Superior temporal gyrus (tissue), 1 donor: ENCODE measurements at regions not wholly inside any gene's neighbourhood (a gene's known extent, or its start where the extent isn't known, plus 50 kb on each side); places are given as distances from the start of the nearest gene placed in this dataset.
A peak's percentile ranks its signal among the peaks of the same experiment; 100 is the strongest.

Experiments
- DNase-seq: peaks from one replicate; pipeline ENCODE4 v3.0.0-alpha.2; 2016; ENCODE audit errors: extremely low spot score

GRCh38 chr13:76795701-76796695 lies 90.2 kb downstream of the KCTD12 start:
- DNase-seq, result peak; percentile 35

GRCh38 chr13:76792731-76793347 lies 93.4 kb downstream of the KCTD12 start:
- peak; percentile 39 for DNase-seq

- no peak for DNase-seq
Measured at GRCh38 chr13:76790980-76791819, 95.0 kb downstream of the KCTD12 start.

GRCh38 chr13:76790526-76790925 lies 95.7 kb downstream of the KCTD12 start:
- no peak for DNase-seq

GRCh38 chr13:76783798-76784197 lies 102.4 kb downstream of the KCTD12 start:
- DNase-seq, result no peak

- DNase-seq, result no peak
Measured at GRCh38 chr13:76778853-76779252, 107.4 kb downstream of the KCTD12 start.

- DNase-seq, result no peak
Measured at GRCh38 chr13:76777096-76777495, 109.1 kb downstream of the KCTD12 start.

GRCh38 chr13:76775088-76775740 lies 111.0 kb downstream of the KCTD12 start:
- no peak for DNase-seq

GRCh38 chr13:76773448-76774094 lies 112.6 kb downstream of the KCTD12 start:
- DNase-seq, result no peak

- DNase-seq, result no peak
Measured at GRCh38 chr13:76772241-76772640, 114.0 kb downstream of the KCTD12 start.

GRCh38 chr13:76769271-76769791 lies 116.9 kb downstream of the KCTD12 start:
- no peak for DNase-seq

- no peak for DNase-seq
Measured at GRCh38 chr13:76768384-76768783, 117.8 kb downstream of the KCTD12 start.

GRCh38 chr13:76764916-76765315 lies 121.3 kb downstream of the KCTD12 start:
- no peak for DNase-seq

GRCh38 chr13:76764429-76764828 lies 121.8 kb downstream of the KCTD12 start:
- no peak for DNase-seq

- no peak for DNase-seq
Measured at GRCh38 chr13:76762721-76763120, 123.5 kb downstream of the KCTD12 start.

GRCh38 chr13:76759877-76760276 lies 126.3 kb downstream of the KCTD12 start:
- DNase-seq, result no peak

- DNase-seq, result no peak
Measured at GRCh38 chr13:76758738-76759137, 127.5 kb downstream of the KCTD12 start.

- no peak for DNase-seq
Measured at GRCh38 chr13:76758257-76758656, 127.9 kb downstream of the KCTD12 start.

- DNase-seq, result no peak
Measured at GRCh38 chr13:76756451-76756850, 129.8 kb downstream of the KCTD12 start.

GRCh38 chr13:76754414-76754813 lies 131.8 kb downstream of the KCTD12 start:
- no peak for DNase-seq

- DNase-seq, result no peak
Measured at GRCh38 chr13:76751278-76751677, 134.9 kb downstream of the KCTD12 start.
